ENCODE measurements at regions not wholly inside any gene's neighbourhood (a gene's known extent, or its start where the extent isn't known, plus 50 kb on each side); places are given as distances from the start of the nearest gene placed in this dataset.

DNA sequence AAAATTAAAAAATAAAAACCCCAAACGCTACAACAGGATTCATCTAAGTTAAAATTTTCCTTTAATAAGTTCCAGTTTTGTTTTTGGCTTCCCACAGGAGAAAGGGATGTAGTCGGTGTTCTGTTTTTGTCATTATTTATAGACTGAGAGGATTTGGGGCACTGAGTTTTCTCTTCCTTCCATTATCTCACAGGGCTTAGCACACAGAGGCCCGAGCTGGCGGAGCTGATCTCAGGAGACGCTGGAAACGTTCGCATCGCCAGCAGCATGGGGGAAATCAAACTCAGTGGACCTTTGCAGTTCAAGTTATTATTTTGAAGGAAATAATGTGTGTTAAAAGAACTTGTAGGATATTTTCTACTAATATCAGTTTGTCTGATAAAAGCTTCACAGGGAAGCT is 669.7 kb upstream of the SALL3 start:
- DNase-seq, result no peak

DNA sequence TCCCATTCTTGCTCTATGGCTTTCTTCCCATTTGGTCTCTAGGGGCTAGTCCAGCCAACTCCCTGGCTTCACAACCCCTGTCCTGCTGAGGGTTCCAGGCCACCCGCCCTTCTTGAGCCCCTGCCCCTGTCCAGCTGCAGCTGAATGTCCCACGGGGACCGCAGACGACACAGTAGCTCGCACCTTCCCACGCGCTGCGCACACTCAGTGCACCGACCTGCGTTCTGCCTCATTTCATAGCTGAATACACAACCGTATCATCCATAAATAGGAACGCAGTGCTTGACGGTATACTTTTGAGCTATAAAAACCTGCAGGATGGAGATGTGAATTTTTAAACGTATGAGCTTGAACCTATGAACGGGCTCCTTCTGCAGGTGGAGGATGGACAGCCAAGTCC is 660.4 kb upstream of the SALL3 start:
- DNase-seq, result no peak

DNA sequence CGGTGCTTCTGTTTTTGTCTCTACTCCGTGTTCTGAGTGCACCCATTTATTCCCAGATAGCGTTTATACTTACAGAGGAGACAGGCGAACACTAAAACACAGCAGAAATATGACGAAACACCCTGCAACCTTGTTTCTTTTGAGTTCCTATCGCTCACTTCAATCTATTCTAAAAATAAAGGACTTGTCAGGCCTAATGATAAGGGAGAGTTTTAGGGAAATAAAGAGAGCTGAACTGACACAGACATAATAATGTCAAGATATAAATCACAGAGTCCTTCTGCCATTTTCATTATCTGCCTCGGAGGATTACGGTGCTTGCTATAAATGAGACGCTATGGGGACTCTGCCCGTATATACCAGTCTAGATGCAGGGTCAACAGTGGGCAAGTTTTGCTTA is 659.7 kb upstream of the SALL3 start:
- no peak for DNase-seq

DNA sequence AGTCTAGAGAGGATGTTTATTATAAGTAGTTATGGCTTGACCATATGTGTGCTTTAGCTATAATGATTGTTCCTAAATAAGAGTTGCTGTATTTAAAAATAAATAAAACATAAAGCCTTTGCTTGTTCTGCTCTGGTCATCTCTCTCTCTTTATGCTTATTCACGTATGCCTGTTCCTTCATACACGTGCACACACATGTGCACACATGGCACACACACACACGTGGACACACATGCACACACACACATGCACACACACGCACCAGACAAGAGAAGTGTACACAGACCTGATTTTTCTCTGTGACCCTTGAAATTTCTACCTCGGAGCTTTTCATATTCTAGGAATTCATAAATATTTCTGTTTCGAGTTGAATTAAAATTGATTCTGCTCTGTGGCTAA is 658.2 kb upstream of the SALL3 start:
- no peak for DNase-seq

DNA sequence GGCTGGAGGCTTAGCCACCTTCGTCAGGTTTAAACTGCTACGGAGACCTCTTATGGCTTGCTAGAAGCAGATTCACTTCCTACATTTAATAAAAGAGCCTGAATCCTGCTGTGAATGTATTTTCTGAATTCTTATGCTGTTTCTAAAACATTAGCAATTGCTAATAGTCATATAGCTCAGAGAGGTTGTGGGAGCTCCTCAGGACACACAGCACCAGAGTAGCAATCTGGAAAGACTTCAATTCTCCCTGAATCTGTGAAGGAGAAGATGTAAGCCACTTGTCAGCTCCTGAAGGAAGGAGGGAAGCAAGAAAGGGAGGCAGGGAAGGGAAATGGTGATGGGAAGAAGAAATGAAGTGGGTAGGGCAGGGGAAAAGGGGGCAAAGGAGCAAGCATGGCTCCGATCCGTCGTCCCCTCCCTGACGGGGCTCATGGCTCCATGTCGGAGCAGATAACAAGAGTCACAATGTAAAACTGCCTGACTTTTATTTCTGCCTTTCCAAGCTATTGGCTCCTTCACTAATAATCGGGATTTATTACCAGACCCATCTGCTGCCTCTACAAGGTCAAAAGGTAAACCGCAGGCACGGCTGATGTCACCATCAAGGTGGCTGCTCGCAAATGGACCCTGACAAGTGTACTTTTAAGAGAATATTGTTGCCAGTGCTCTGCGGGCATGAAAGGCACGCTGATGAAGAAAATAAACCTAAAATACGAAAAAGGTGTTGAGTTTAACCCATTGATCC is 656.0 kb upstream of the SALL3 start:
- DNase-seq, result no peak

DNA sequence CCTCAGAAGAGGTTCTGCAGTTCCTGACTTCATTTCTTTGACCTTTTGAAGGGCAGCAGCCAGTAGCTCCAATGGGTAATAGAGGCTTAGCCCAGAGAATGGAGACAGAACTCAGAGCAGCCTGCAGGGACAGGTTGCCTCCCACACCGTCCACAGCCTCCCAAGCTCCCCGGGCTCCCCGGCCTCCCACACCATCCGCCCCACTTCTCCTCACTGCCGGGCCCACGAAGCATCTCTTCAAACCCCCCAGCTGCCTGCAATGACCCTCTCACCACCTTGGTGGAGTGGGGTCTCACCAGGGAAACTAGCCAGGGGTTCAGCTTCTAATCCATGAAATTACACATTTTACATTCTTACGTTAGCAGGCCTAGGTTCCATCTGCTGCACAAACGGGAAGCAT is 652.0 kb upstream of the SALL3 start:
- no peak for DNase-seq

DNA sequence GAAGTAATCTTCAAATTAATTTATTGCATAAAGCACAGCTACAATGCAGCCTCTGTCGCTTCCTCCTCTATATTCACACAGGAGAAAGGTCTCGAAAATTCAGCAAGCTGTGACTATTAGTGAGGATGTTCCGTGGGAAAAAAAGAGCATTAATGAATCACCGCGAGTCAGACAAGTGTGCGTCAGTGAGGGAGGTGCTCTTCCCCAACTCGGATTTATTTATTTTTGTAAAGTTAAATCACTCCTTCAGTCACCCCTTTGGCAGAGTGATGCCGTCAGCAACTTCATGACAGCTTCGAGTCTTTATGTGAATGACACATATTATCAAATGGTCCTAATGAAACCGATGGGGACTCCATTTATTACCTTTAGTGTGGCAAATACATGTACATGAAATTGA is 648.9 kb upstream of the SALL3 start:
- DNase-seq, result no peak

DNA sequence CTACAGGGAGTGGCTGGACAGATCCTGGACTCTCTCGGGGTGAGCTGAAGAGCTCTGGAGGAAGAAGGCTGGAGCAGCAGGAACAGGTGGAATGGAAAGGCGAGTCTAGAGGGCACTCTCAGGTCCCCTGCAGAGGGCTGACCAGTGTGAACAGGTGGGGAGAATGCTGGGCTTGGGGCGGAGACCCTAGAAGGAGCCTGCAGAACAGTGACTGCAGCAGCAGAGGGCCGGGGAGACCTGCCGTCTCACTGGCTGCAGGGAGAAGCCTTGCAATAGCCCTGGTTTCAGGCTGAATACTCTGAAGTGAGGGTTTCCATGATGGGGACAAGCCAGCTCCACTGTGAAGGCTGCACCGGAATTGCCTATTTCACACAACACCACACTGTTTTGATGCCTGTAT is 626.7 kb upstream of the SALL3 start:
- no peak for DNase-seq

DNA sequence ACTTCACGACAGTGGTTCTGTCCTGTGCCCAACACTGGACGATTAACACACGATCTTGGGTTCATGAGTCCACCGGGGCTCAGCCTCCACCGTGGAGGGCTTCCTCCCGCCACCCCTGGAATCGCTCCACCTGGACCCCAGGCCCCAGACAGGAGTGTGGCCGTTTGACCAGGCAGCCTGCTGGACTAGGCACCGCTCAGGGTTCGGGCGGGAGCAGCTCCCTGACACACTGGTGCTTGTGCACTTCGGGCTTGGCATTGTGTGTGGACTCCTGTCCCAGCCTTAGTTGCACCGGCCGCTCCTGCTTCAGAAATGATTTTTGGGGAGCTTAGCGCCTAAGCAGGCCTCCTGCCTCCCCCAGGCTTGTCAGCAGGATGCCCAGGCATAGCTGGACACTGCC is 617.4 kb upstream of the SALL3 start:
- DNase-seq, result no peak

DNA sequence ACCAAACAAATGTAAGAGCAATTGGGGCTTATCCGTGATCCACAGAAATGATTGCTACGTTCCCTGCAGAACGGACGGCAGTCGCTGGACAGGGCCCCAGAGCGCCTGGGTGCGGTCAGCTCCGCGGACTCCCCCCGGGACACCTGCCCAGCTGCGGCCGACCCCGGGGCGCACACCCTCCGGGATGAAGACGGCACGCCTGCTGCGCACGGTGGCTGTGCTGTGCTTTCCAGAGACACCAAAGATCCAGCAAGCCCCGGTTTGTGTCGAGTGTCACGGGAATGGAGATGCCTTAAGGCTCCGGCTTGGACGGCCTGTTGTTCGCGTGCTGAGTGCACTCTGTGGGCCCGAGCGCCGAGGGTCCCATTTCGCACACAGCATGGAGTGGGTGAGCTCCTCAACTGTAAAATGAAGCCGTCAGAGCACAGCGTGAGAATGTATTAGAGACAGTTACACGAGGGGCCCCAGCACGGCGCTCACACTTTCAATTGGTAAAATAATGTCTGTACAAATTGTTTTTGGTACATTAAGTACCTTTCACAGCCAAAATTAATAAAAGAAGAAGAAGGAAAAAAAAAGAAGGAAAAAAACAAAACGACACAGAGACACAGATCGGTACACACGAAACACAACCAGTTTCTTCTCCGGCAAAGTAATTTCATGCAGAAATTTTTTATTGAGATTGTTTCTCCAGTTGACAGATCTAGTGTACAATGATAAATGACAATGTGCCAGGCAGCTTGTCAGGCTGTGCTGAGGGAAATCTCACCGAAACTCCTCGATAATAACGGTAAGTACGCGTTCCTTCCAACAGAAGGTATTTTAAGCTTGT is 615.8 kb upstream of the SALL3 start:
- DNase-seq, result no peak

DNA sequence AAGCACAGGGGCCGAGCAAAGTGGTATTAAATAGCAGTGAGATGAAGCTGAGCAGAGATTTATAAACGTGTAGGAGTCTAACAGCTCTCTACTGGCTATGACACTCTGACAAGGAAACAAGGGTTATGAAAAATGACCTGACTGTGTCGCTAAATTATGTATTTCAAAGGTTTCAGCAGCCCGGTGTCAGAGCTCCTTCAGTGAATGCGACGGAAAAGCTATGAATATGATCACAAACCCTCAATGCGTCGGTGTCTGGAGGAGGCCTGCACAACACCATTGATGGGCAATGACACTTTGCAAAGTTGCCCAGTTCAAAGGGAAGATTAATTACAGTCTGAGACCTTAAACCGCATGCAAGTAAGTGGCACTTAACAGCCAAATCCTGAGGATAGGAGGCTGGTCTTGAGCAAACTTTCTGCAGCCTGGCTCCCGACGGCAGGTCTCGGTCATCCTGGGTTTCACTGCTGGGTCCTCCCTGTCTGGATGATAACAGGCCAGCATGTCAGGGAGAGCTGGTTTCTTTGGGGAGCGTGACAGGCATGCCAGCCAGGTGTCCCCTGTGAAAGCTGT is 615.1 kb upstream of the SALL3 start:
- DNase-seq, result no peak

DNA sequence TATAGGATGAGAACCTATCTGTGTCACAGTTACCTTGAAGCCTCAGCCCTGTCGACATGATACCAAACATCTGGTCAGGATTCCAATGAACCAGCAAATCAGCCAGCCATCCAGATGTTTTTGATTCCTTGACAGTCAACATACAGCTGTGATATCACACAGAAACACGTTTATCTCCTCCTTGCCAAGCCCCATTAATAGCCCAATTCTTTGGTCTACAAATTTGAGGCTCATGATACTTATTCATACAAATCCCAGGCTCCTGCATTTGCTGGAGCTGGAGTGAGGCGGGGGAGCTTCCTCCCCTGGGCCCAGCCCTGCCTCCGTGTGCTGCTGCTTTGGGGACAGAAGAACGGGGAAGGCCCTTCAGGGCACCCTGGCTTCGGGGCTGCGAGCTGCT is 611.6 kb upstream of the SALL3 start:
- DNase-seq, result no peak

DNA sequence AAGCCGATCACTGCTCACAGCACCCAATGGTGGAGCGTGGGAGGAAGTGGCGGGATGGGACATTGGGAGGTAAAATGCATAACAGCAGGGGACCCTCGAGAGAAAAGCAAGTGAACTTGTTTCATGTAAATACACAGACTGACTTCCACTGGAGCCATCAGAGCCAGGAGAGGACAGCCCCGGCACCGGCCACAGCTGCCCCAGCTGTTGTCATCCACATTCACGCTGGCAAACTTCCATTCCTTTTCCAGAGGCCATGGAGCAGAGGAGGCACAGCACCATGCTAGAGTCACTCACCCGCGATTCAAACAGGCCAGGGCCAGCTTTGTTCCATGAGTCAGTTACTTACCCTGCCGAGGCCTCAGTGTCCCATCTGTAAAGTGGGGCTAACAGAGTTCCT is 610.9 kb upstream of the SALL3 start:
- no peak for DNase-seq

DNA sequence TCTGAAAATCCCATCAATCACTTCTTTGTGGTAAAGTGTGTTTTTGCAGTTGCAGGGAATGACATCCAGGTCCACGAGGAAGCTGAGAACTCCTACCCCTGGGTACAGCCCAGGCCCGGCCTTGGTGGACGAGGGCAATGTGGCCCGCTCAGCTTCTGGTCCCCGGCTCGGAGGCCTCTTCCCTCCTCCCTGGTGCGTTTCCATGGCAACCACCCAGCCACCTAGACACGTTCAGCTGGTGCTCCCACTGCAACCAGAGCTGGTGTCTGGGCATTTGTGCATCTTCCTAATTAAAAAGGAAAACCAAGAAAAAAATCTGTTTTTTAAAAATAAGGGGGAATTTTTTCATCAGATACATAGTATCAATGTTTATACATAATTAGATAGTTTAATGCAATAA is 603.6 kb upstream of the SALL3 start:
- no peak for DNase-seq

DNA sequence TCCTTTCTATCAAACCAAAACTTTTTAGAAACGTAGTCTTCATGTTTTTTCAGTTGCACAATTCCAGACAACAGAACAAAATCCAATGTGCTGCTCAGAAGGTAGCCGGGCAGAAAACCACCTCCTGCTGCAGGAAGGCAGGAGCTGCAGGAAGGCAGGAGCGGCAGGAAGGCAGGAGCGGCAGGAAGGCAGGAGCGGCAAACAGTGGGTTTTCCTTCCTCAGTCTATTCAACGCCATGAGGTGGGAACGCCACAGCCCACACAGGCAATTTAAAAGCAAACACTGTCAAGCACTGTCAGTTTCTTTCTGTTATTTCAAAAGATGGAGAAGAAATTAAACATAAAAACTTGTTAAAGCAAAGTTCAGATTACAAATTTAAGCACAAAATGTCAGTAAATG is 601.2 kb upstream of the SALL3 start:
- DNase-seq, result no peak

DNA sequence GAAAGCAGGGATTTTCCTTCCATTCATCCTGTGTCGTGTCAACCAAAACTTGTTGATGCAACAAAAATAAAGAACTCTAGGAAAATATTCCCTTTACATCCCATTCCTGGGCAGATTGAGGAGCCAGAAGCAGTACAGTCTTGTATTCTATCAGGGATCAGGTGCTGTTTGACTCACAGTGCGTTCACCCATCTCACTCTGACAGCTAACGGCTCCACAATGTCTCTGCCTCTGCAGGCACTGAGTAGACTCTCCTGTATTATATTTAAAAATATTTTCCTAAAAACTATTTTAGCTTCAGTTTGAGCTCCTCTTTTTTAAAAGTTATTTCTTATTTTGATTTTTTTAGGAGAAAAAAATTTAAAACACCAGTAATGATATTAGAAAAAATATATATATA is 600.6 kb upstream of the SALL3 start:
- no peak for DNase-seq

DNA sequence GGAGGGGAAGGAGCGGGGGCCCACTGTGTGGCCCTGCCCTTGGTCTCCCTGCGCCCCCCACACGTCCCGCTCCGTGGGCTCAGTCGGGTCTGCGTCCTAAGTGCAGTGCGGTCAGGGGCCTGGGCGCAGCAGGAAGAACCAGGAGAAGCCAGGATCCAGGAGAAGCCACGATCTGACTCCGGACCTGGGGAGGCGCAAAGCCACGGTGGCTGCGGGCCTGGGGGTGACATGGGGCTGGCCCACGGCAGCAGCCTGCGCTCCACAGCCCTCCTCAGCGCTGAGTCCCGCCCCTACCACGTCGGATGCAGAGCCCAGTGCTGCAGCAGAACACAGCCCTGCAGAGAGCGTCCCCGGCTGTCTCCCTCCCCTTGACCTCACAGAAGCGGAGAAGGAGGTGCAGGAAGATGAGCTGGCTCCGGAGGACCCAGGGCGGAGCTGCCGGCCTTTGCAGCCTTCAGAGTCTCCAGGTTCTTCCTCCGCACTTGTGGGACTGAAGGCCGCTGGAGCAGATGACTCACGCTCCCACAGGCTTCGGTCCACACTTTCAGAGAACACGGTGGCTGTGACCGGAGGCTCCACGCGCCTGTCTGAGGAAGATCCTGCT is 589.2 kb upstream of the SALL3 start:
- no peak for DNase-seq

DNA sequence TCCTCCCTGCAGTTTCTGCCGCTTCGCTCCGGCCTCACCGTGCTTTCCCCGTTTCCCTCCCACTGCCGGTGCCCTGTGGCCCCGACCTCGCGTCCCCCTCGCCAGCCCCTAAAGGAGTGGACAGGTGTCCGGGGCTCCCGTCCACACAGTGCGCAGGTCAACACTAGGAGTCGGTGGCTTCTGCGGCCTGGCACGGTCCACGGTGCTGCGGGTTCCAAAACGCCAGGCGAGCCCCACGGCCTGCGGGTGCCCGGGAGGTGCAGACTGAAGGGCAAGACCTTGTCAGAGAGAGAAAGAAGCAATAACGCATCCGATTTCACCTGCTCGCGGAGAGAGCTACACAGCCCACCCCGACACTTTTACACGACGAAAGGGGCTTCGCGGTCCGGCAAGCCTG is 588.7 kb upstream of the SALL3 start:
- DNase-seq, result no peak

DNA sequence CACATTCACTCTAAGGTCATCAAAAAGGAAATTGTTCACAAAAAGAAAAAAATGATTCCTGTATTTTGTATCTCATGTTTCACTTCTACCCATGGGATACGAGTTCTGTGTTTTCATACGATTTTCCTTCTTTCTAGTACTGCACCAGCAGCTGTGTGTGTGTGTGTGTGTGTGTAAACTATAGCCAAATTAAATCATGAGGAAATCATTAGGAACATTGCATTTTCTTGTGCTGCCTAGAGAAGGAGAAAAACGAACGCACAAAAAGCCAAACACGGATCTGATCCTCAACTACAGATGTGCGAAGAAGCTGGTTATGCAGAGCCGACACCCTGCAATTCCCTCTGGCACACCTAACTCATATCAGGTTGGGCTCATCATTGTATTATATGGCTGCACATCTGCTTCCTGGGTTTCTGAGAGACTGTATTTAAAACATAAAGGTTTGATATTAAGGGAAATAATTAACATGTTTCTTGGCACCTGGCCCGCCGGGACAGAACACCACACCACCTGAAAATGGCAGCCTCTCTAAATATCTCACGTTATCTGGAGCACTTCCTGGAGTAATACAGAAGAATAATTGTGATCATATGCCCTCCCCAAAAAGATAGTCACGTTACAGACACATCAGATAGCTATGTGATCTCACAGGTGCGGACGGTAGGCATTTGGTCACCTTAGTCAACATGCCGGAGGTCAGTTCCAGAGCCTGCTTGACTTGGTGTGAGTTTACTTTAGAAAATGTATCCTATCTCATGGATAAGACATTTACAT is 586.3 kb upstream of the SALL3 start:
- DNase-seq, result no peak

DNA sequence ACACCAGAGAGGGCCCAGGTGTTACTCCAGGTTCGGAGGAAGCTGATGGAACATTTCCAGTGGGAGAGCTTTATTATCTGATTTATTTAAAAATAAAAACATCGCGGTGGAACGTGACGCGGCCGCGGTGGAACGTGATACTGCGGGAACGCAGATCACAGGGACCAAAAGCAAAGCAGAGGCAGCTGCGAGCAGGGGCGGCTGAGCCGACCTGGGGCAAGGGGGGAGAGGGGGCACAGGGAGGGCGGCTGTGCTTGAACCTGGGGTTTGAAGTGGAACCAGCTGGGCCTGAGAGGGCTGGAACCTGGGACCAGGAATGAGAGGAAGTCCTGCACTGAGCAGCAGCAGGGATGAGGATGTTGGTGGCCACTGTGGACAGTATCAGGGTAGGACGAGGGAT is 583.5 kb upstream of the SALL3 start:
- no peak for DNase-seq

DNA sequence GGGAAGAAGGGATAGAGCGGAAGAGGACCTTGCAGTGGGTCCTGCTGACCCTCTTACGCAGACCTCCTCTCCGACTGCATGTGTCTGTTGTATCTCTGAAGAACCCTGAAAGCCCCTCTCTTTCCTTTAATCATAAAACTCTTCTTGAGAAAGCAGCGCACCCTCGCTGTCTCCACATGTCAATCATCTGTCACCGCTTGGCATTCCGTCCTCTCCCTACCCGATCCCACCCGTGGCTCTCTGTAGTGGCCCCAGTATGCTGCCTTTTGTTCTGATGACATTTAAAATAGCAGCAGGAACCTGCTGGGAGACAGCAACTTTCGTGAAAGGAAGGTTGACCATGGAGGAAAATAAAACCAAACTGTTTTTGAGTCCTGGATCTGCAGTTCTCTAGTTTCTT is 582.9 kb upstream of the SALL3 start:
- DNase-seq, result no peak

DNA sequence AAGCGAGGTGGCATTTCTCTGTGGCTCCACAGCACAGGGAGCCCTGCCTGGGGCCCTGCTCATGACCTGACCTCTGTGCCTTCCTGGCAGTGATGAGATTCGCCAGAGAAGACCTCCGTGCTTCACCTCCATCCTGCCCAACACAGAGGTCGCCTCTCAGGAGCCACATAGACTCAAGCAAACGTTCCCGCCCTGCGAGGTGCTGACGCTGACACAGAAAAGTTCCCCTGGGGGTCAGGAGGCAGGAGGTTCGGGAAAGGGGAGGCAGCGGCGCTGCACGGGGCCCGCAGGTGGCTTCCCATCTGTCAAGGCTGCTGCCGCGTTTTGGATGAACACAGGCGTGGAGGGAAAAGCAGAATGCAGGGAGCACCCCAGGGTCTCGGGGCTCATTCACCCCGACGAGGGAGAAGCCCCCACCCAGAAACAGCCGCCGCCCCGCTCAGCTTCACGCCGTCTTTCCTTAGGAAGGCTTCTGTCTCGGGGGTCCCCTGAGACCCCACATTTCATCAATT is 579.6 kb upstream of the SALL3 start:
- no peak for DNase-seq

DNA sequence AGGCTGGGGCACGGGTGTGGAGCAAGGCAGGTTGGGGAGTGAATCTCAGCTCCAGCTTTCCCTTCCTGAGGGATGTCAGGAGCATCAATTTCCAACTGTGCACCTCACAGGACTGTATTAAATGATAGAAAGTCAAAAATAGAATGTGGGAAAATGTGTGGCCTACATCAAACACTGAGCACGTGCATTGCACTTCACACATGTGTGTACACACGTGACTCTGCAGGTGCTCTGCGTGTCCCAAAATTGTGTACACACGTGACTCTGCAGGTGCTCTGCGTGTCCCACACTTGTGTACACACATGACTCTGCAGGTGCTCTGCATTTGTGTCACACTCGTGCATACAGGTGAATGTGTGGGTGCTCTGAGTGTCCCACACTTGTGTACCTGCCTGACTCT is 577.2 kb upstream of the SALL3 start:
- DNase-seq, result no peak

Data from T1000 (cell line).